IPS-18a (cell line): ENCODE measurements at regions not wholly inside any gene's neighbourhood (a gene's known extent, or its start where the extent isn't known, plus 50 kb on each side); places are given as distances from the start of the nearest gene placed in this dataset.

ENCODE experiments used
- H3K27ac ChIP-seq: one replicate; pipeline ENCODE4 v1.5.1; 2013; ENCODE audit warnings: low read length
- H3K27me3 ChIP-seq: one replicate; pipeline ENCODE4 v1.6.1; 2013; ENCODE audit warnings: mild to moderate bottlenecking, low read length; ENCODE audit not compliant: control insufficient read depth, insufficient read depth
- H3K36me3 ChIP-seq: one replicate; pipeline ENCODE4 v1.6.1; 2013; ENCODE audit warnings: low read depth, low read length; ENCODE audit not compliant: control insufficient read depth
- H3K4me1 ChIP-seq: one replicate; pipeline ENCODE4 v1.6.1; 2013; ENCODE audit warnings: low read depth, low read length; ENCODE audit not compliant: control insufficient read depth
- H3K4me3 ChIP-seq: one replicate; pipeline ENCODE4 v1.5.1; 2013; ENCODE audit warnings: low read length
- H3K9ac ChIP-seq: one replicate; pipeline ENCODE4 v1.6.1; 2013; ENCODE audit warnings: mild to moderate bottlenecking, low read length, moderate library complexity
- H3K9me3 ChIP-seq: one replicate; pipeline ENCODE4 v1.6.1; 2013; ENCODE audit warnings: low read depth, low read length; ENCODE audit not compliant: control insufficient read depth

- H3K27ac ChIP-seq = peak overlapping the region; percentile 2
- no peaks in the 10 kb centered on the region for H3K27me3 ChIP-seq
- peaks cover 9% of the 10 kb centered on the region for H3K9me3 ChIP-seq
- no peak overlapping the region for H3K9ac ChIP-seq
- H3K36me3 ChIP-seq = no peaks in the 10 kb centered on the region
- peaks cover 48% of the 10 kb centered on the region for H3K4me1 ChIP-seq
- H3K4me3 ChIP-seq = peak overlapping the region; percentile 45
Observed at GRCh38 chr6:11650025-11650696, 112.6 kb downstream of the TMEM170B start.

GRCh38 chr6:11650711-11651110 is 113.2 kb downstream of the TMEM170B start:
- Histone ChIP-seq H3K27ac (peak overlapping the region; percentile 2), H3K4me3 (peak overlapping the region; percentile 7)

GRCh38 chr6:11653028-11653583 is 115.6 kb downstream of the TMEM170B start:
- no peak overlapping the region for H3K27ac ChIP-seq

More at GRCh38 chr6:11650711-11651110, 113.2 kb downstream of the TMEM170B start:
- Histone ChIP-seq H3K9ac (no peak overlapping the region), H3K4me1 (peaks cover 51% of the 10 kb centered on the region), H3K36me3 (no peaks in the 10 kb centered on the region), H3K27me3 (no peaks in the 10 kb centered on the region), H3K9me3 (peaks cover 9% of the 10 kb centered on the region)

GRCh38 chr6:11654876-11655275 is 117.3 kb downstream of the TMEM170B start:
- no peak overlapping the region for H3K4me3 ChIP-seq
- H3K36me3 ChIP-seq = no peaks in the 10 kb centered on the region
- peaks cover 56% of the 10 kb centered on the region for H3K4me1 ChIP-seq
- no peak overlapping the region for H3K27ac ChIP-seq
- no peak overlapping the region for H3K9ac ChIP-seq
- no peaks in the 10 kb centered on the region for H3K27me3 ChIP-seq
- no peaks in the 10 kb centered on the region for H3K9me3 ChIP-seq

More at GRCh38 chr6:11653028-11653583, 115.6 kb downstream of the TMEM170B start:
- Histone ChIP-seq H3K9ac (no peak overlapping the region), H3K36me3 (no peaks in the 10 kb centered on the region), H3K9me3 (peaks cover 6% of the 10 kb centered on the region), H3K4me3 (no peak overlapping the region), H3K27me3 (no peaks in the 10 kb centered on the region), H3K4me1 (peaks cover 65% of the 10 kb centered on the region)

GRCh38 chr6:11656491-11656890 is 118.9 kb downstream of the TMEM170B start:
- Histone ChIP-seq H3K9ac (no peak overlapping the region), H3K9me3 (no peaks in the 10 kb centered on the region), H3K36me3 (no peaks in the 10 kb centered on the region), H3K4me1 (peaks cover 40% of the 10 kb centered on the region), H3K27ac (no peak overlapping the region), H3K27me3 (no peaks in the 10 kb centered on the region), H3K4me3 (peak overlapping the region; percentile 41)

GRCh38 chr6:11659757-11660156 is 118.8 kb downstream of the ADTRP start:
- H3K9me3 ChIP-seq = no peaks in the 10 kb centered on the region
- peaks cover 21% of the 10 kb centered on the region for H3K4me1 ChIP-seq
- no peaks in the 10 kb centered on the region for H3K36me3 ChIP-seq
- no peak overlapping the region for H3K9ac ChIP-seq
- no peak overlapping the region for H3K27ac ChIP-seq
- H3K4me3 ChIP-seq = no peak overlapping the region
- H3K27me3 ChIP-seq = no peaks in the 10 kb centered on the region

- no peaks in the 10 kb centered on the region for H3K27me3 ChIP-seq
- H3K9me3 ChIP-seq = no peaks in the 10 kb centered on the region
- H3K4me1 ChIP-seq = no peaks in the 10 kb centered on the region
- H3K36me3 ChIP-seq = no peaks in the 10 kb centered on the region
- no peak overlapping the region for H3K4me3 ChIP-seq
- no peak overlapping the region for H3K9ac ChIP-seq
- H3K27ac ChIP-seq = no peak overlapping the region
Observed at GRCh38 chr6:11662323-11662722, 116.3 kb downstream of the ADTRP start.

- Histone ChIP-seq H3K4me1 (no peaks in the 10 kb centered on the region), H3K9me3 (no peaks in the 10 kb centered on the region), H3K36me3 (no peaks in the 10 kb centered on the region), H3K27ac (no peak overlapping the region), H3K27me3 (no peaks in the 10 kb centered on the region), H3K4me3 (no peak overlapping the region), H3K9ac (no peak overlapping the region)
Observed at GRCh38 chr6:11663519-11663918, 115.1 kb downstream of the ADTRP start.
